GM12872 (cell line): ENCODE measurements at regions not wholly inside any gene's neighbourhood (a gene's known extent, or its start where the extent isn't known, plus 50 kb on each side); places are given as distances from the start of the nearest gene placed in this dataset.

Experiments used
- TF ChIP-seq, protein P1 (sequence below): IDR thresholded peaks from 3 replicates; pipeline ENCODE4 v1.5.1; 2011; ENCODE audit warnings: low read depth, mild to moderate bottlenecking, low read length, moderate library complexity; ENCODE audit not compliant: insufficient read depth

DNA sequence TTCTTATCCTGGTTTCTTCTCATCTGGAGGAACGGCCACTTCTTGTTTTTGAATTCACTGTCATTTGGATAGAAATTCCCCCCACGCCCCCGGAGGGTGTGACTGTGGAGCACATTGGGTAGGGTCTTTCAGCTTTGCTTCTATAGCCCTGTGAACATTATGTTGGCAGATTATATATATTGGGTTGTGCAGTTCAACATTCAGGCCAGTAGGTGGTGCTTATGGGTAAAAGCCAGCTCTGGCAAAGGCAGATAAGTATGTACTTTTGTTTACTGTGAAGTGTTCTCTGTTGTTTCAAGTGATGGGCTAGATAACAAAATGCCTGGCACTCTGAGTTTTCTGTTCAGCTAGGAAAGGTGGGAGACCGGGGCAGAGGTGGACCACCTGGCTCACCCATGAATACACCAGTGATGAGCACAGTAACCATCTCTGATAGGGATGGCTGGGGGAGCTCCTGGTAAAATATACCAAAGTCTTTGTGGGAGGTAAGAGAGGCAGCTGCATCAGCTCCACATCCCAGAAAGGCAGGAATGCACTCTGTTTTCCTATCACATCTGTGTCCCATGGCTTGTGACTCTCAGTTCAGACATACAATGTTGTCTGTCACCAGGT is 1348.2 kb upstream of the RAG2 start:
- TF ChIP-seq, protein P1, sequence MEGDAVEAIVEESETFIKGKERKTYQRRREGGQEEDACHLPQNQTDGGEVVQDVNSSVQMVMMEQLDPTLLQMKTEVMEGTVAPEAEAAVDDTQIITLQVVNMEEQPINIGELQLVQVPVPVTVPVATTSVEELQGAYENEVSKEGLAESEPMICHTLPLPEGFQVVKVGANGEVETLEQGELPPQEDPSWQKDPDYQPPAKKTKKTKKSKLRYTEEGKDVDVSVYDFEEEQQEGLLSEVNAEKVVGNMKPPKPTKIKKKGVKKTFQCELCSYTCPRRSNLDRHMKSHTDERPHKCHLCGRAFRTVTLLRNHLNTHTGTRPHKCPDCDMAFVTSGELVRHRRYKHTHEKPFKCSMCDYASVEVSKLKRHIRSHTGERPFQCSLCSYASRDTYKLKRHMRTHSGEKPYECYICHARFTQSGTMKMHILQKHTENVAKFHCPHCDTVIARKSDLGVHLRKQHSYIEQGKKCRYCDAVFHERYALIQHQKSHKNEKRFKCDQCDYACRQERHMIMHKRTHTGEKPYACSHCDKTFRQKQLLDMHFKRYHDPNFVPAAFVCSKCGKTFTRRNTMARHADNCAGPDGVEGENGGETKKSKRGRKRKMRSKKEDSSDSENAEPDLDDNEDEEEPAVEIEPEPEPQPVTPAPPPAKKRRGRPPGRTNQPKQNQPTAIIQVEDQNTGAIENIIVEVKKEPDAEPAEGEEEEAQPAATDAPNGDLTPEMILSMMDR = peak; percentile 71

DNA sequence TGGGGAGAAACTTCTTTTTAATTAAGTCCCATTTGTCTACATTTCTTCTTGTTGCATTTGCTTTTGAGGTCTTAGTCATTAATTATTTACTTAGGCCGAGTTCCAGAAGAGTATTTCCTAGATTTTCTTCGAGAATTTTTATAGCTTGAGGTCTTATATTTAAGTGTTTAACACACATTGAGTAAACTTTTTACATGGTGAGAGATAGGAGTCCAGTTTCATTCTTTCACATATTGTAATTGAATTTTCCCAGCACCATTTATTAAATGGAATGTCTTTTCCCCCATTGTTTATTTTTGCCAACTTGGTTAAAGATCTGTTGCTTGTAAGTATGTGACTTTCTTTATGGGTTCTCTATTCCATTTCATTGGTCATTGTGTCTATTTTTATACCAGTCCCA is 1344.0 kb upstream of the RAG2 start:
- TF ChIP-seq, protein P1 = no peak

DNA sequence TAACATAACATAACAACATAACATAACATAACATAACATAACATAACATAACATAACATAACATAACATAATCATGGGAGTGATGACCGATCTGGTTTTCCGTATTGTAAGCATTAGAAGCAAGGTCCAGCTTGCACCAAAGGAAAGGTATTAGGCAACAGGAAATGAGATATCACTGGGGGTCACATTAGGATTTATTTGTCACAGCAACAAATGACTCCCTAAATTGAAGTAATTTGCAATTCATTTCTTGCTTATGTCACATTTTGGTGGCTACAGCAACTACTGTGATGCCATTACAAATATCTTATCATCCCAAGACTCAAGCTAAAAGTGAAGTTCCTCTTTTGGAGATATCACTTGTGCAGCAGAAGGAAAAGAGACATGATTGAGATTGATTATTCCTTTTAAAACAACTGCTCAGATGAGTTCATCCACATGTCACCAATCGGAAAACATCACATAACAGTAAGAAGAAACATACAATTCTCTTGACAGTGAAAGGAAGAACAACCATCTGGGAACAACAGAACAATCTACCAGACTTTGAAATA is 1331.1 kb upstream of the RAG2 start:
- TF ChIP-seq, protein P1 = no peak

DNA sequence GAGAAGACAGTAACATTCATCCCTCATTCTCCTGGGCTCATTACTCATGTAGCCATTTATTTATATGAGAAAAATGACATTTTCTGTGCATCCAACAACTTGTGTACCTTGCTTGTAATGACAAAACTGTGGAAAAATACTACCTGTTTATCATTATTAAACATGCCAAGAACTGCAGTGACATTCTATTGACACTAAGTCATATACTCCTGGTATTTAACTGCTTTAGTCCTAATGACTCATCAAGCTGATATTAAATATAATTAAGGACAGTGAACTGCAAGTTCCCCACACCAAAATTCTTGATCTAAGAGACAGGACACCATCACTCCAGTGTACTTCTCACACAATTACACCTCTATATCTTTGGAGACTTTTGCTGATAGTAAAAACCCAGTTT is 1328.7 kb upstream of the RAG2 start:
- TF ChIP-seq, protein P1 = no peak

DNA sequence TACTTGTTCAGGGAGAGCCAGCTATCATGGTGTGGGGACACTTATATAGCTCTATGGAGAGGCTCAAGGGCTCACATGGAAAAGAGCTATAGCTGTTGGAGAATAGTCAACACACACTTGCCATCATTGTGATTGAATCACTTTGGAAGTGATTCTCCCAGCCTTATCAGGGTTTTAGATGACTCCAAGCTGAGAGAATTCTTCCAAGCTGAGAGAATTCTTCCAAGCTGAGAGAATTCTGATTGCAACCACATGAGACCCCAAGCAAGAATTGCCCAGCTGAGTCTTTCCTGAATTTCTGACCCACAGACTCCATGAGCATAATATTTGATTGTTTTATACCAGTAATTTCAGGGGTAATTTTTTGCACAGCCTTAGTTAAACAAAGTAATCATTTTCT is 1318.3 kb upstream of the RAG2 start:
- TF ChIP-seq, protein P1 = no peak

DNA sequence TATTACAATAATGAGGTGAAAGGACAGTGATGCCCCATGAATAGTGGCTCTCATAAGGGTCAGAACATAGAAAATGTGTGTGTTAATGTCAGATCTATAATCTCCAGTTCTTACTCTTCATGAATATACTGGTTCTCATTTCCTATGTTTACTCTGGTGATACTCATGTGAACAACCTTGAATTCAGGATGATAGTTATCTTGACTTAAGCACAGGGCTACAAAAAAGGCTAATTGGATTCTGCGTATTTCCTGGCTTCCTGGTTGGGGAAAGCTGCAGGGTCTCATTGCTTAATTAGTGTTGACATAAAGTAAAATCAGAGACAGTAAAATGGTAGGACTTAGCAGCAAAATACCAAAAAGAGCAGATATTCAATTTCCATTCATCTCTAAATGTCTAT is 1316.8 kb upstream of the RAG2 start:
- TF ChIP-seq, protein P1 = no peak

DNA sequence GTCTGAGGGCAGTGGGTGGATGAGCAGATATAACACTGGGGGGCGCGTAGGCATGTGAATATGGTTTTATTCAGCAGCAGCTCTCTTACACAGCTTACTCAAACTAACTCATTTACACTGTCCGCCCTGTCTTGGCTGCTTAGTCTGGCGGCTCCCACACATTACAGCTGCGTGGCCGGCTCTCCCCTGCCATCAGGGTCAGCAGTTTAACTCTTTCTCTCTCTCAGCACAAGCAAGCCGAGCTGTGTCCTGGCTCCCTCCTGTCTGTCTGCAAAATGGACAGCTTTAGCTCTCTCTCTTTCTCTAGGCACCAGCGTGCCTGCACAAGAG is 1310.1 kb upstream of the RAG2 start:
- TF ChIP-seq, protein P1 = no peak
